ENCODE measurements at regions not wholly inside any gene's neighbourhood (a gene's known extent, or its start where the extent isn't known, plus 50 kb on each side); places are given as distances from the start of the nearest gene placed in this dataset.

GRCh38 chr15:31457161-31457560 is 130.5 kb downstream of the KLF13 start:
- H3K27ac ChIP-seq (ENCODE audit: low read depth, low read length) = no peak overlapping the region
- no peaks in the 10 kb centered on the region for H3K36me3 ChIP-seq (ENCODE audit: control insufficient read depth in 2 of 3, insufficient read depth in 3 of 3, low read length in 3 of 3)
- Mint-ChIP-seq H3K4me1 (peaks cover 5 to 33% (median 28%) of the 10 kb centered on the region in 7 donors), H3K27me3 (no peaks in the 10 kb centered on the region), H3K4me3 (no peak overlapping the region), H3K27ac (no peak overlapping the region), H3K36me3 (peaks cover 0 to 22% (median 7%) of the 10 kb centered on the region in 5 donors), H3K9me3 (peaks cover 3 to 15% (median 8%) of the 10 kb centered on the region in 11 donors)
- H3K9me3 ChIP-seq (ENCODE audit: control insufficient read depth in 2 of 3, low read length in 3 of 3) = no peaks in the 10 kb centered on the region
- ChIA-PET CTCF (no interaction called here), POLR2A (interaction anchor here (5.2 kb wide), 1 partner anchor 21 kb away, joined by 17 read pairs; no protein-coding TSS in a partner anchor)
- peaks cover 0 to 8% of the 10 kb centered on the region in 2 donors for H3K4me1 ChIP-seq (ENCODE audit: control insufficient read depth in 2 of 2, insufficient read depth in 2 of 2, low read length in 2 of 2)
- no peaks in the 10 kb centered on the region for H3K27me3 ChIP-seq (ENCODE audit: control insufficient read depth in 2 of 2, insufficient read depth in 2 of 2, low read length in 2 of 2)
- no peak for DNase-seq
- intact Hi-C loops (cut with micrococcal nuclease) = no loop called here
- no peak overlapping the region for H3K4me3 ChIP-seq (ENCODE audit: low read length)
- ATAC-seq = no peak

GRCh38 chr15:31457631-31458526 is 131.2 kb downstream of the KLF13 start:
- H3K9me3 Mint-ChIP-seq = peaks cover 3 to 15% (median 8%) of the 10 kb centered on the region in 11 donors
- peak overlapping the region in 3 of 9 donors; percentile 4 to 82 (median 70) for H3K27ac Mint-ChIP-seq
- no peaks in the 10 kb centered on the region for H3K27me3 Mint-ChIP-seq
- intact Hi-C loops (cut with micrococcal nuclease) = loop anchor here in 1 of 2 donors (2.0 kb wide), 1 partner anchor 27 kb away; no protein-coding TSS in a partner anchor
- no peak for ATAC-seq
- DNase-seq = no peak
- H3K9me3 ChIP-seq (ENCODE audit: control insufficient read depth in 2 of 3, low read length in 3 of 3) = no peaks in the 10 kb centered on the region
- no peaks in the 10 kb centered on the region for H3K36me3 ChIP-seq (ENCODE audit: control insufficient read depth in 2 of 3, insufficient read depth in 3 of 3, low read length in 3 of 3)
- no peak overlapping the region for H3K4me3 ChIP-seq (ENCODE audit: low read length)
- POLR2A ChIA-PET = interaction anchor here (0.5 to 5.2 kb wide), 4 partner anchors 11 to 280 kb away, joined by 3 to 17 read pairs (median 4); no protein-coding TSS in a partner anchor
- no peak overlapping the region for H3K4me3 Mint-ChIP-seq
- CTCF ChIA-PET = interaction anchor here (1.2 kb wide), 1 partner anchor 18 kb away, joined by 3 read pairs; no protein-coding TSS in a partner anchor
- no peaks in the 10 kb centered on the region for H3K27me3 ChIP-seq (ENCODE audit: control insufficient read depth in 2 of 2, insufficient read depth in 2 of 2, low read length in 2 of 2)
- H3K27ac ChIP-seq (ENCODE audit: low read depth, low read length) = no peak overlapping the region
- peaks cover 5 to 33% (median 28%) of the 10 kb centered on the region in 7 donors for H3K4me1 Mint-ChIP-seq
- H3K4me1 ChIP-seq (ENCODE audit: control insufficient read depth in 2 of 2, insufficient read depth in 2 of 2, low read length in 2 of 2) = peaks cover 0 to 8% of the 10 kb centered on the region in 2 donors
- H3K36me3 Mint-ChIP-seq = peaks cover 0 to 22% (median 7%) of the 10 kb centered on the region in 5 donors

- no peaks in the 10 kb centered on the region for H3K9me3 ChIP-seq (ENCODE audit: control insufficient read depth in 2 of 3, low read length in 3 of 3)
- no peak overlapping the region for H3K4me3 ChIP-seq (ENCODE audit: low read length)
- DNase-seq (peak in 3 of 9 donors; percentile 19 to 64 (median 32)), ATAC-seq (peak; percentile 83)
- H3K36me3 ChIP-seq (ENCODE audit: control insufficient read depth in 2 of 3, insufficient read depth in 3 of 3, low read length in 3 of 3) = no peaks in the 10 kb centered on the region
- peaks cover 5 to 33% (median 28%) of the 10 kb centered on the region in 7 donors for H3K4me1 Mint-ChIP-seq
- ChIA-PET POLR2A (interaction anchor here (1.0 to 5.2 kb wide), 7 partner anchors 11 to 93 kb away, joined by 3 to 18 read pairs (median 4); no protein-coding TSS in a partner anchor), CTCF (interaction anchor here (0.6 to 1.2 kb wide), 3 partner anchors 19 to 290 kb away, joined by 3 to 5 read pairs (median 3); no protein-coding TSS in a partner anchor)
- no peaks in the 10 kb centered on the region for H3K27me3 ChIP-seq (ENCODE audit: control insufficient read depth in 2 of 2, insufficient read depth in 2 of 2, low read length in 2 of 2)
- H3K4me3 Mint-ChIP-seq = peak overlapping the region in 4 of 10 donors; percentile 0 to 72 (median 4)
- no peaks in the 10 kb centered on the region for H3K27me3 Mint-ChIP-seq
- H3K4me1 ChIP-seq (ENCODE audit: control insufficient read depth in 2 of 2, insufficient read depth in 2 of 2, low read length in 2 of 2) = peaks cover 0 to 8% of the 10 kb centered on the region in 2 donors
- H3K27ac Mint-ChIP-seq = peak overlapping the region in 7 of 9 donors; percentile 4 to 82 (median 70)
- intact Hi-C loops (cut with micrococcal nuclease) = loop anchor here (1.0 to 2.0 kb wide), 3 partner anchors 15 to 26 kb away; no protein-coding TSS in a partner anchor
- H3K27ac ChIP-seq (ENCODE audit: low read depth, low read length) = no peak overlapping the region
- peaks cover 0 to 16% (median 7%) of the 10 kb centered on the region in 5 donors for H3K36me3 Mint-ChIP-seq
- H3K9me3 Mint-ChIP-seq = peaks cover 3 to 12% (median 6%) of the 10 kb centered on the region in 11 donors
These were observed 132.2 kb downstream of the KLF13 start for GRCh38 chr15:31458596-31459399.

GRCh38 chr15:31459400-31459748 is 132.7 kb downstream of the KLF13 start:
- DNase-seq (no peak), ATAC-seq (no peak)
- peak overlapping the region in 6 of 9 donors; percentile 4 to 82 (median 61) for H3K27ac Mint-ChIP-seq
- H3K4me3 Mint-ChIP-seq = peak overlapping the region in 3 of 10 donors; percentile 0 to 72 (median 2)
- ChIA-PET CTCF (interaction anchor here (0.6 to 1.2 kb wide), 2 partner anchors 22 to 290 kb away, joined by 3 to 5 read pairs; no protein-coding TSS in a partner anchor), POLR2A (interaction anchor here (1.0 to 5.2 kb wide), 6 partner anchors 13 to 94 kb away, joined by 3 to 18 read pairs (median 6); no protein-coding TSS in a partner anchor)
- H3K9me3 ChIP-seq (ENCODE audit: control insufficient read depth in 2 of 3, low read length in 3 of 3) = no peaks in the 10 kb centered on the region
- peaks cover 3 to 12% (median 6%) of the 10 kb centered on the region in 11 donors for H3K9me3 Mint-ChIP-seq
- no peak overlapping the region for H3K4me3 ChIP-seq (ENCODE audit: low read length)
- no peaks in the 10 kb centered on the region for H3K27me3 Mint-ChIP-seq
- H3K36me3 ChIP-seq (ENCODE audit: control insufficient read depth in 2 of 3, insufficient read depth in 3 of 3, low read length in 3 of 3) = no peaks in the 10 kb centered on the region
- peaks cover 0 to 8% of the 10 kb centered on the region in 2 donors for H3K4me1 ChIP-seq (ENCODE audit: control insufficient read depth in 2 of 2, insufficient read depth in 2 of 2, low read length in 2 of 2)
- peaks cover 0 to 16% (median 7%) of the 10 kb centered on the region in 5 donors for H3K36me3 Mint-ChIP-seq
- H3K4me1 Mint-ChIP-seq = peaks cover 5 to 33% (median 28%) of the 10 kb centered on the region in 7 donors
- intact Hi-C loops (cut with micrococcal nuclease) = loop anchor here (1.0 to 2.0 kb wide), 3 partner anchors 14 to 25 kb away; no protein-coding TSS in a partner anchor
- H3K27me3 ChIP-seq (ENCODE audit: control insufficient read depth in 2 of 2, insufficient read depth in 2 of 2, low read length in 2 of 2) = no peaks in the 10 kb centered on the region
- no peak overlapping the region for H3K27ac ChIP-seq (ENCODE audit: low read depth, low read length)

GRCh38 chr15:31461375-31461774 is 134.7 kb downstream of the KLF13 start:
- no peak overlapping the region for H3K4me3 ChIP-seq (ENCODE audit: low read length)
- no peak for ATAC-seq
- H3K27me3 ChIP-seq (ENCODE audit: control insufficient read depth in 2 of 2, insufficient read depth in 2 of 2, low read length in 2 of 2) = no peaks in the 10 kb centered on the region
- no peaks in the 10 kb centered on the region for H3K9me3 ChIP-seq (ENCODE audit: control insufficient read depth in 2 of 3, low read length in 3 of 3)
- ChIA-PET POLR2A (interaction anchor here (0.7 to 5.2 kb wide), 2 partner anchors 13 to 26 kb away, joined by 3 to 17 read pairs; no protein-coding TSS in a partner anchor), CTCF (interaction anchor here (0.6 kb wide), 1 partner anchor 12 kb away, joined by 3 read pairs; no protein-coding TSS in a partner anchor)
- intact Hi-C loops (cut with micrococcal nuclease) = no loop called here
- Mint-ChIP-seq H3K36me3 (peaks cover 0 to 4% (median 0%) of the 10 kb centered on the region in 5 donors), H3K4me1 (peaks cover 6 to 26% (median 21%) of the 10 kb centered on the region in 7 donors), H3K4me3 (no peak overlapping the region), H3K27ac (no peak overlapping the region), H3K9me3 (no peaks in the 10 kb centered on the region), H3K27me3 (no peaks in the 10 kb centered on the region)
- DNase-seq = no peak
- no peak overlapping the region for H3K27ac ChIP-seq (ENCODE audit: low read depth, low read length)
- H3K36me3 ChIP-seq (ENCODE audit: control insufficient read depth in 2 of 3, insufficient read depth in 3 of 3, low read length in 3 of 3) = no peaks in the 10 kb centered on the region
- H3K4me1 ChIP-seq (ENCODE audit: control insufficient read depth in 2 of 2, insufficient read depth in 2 of 2, low read length in 2 of 2) = peaks cover 0 to 8% of the 10 kb centered on the region in 2 donors
